RWPE2 (cell line): ENCODE measurements at regions not wholly inside any gene's neighbourhood (a gene's known extent, or its start where the extent isn't known, plus 50 kb on each side); places are given as distances from the start of the nearest gene placed in this dataset.
A peak's percentile ranks its signal among the peaks of the same experiment; 100 is the strongest.

Experiments
- ATAC-seq: fragments of 200-7000 bp; cut with Tn5 transposase; 3 replicates; pipeline ENCODE4 v1.9.1; 2021; ENCODE audit warnings: low read depth
- DNase-seq: peaks from one replicate; pipeline ENCODE4 v3.0.0-alpha.2; 2020; ENCODE audit warnings: low spot score
- H3K27ac ChIP-seq: fragments of 450-650 bp; 2 replicates; pipeline ENCODE4 v1.5.1; 2017; ENCODE audit warnings: mild to moderate bottlenecking; ENCODE audit not compliant: poor library complexity, severe bottlenecking
- H3K27me3 ChIP-seq: fragments of 250-450 bp; sonication (Bioruptor Pico); 2 replicates; pipeline ENCODE4 v1.5.1; 2021; ENCODE audit warnings: mild to moderate bottlenecking, moderate library complexity; ENCODE audit not compliant: insufficient read depth, poor library complexity, severe bottlenecking
- H3K36me3 ChIP-seq: fragments of 250-450 bp; sonication (Bioruptor Pico); 2 replicates; pipeline ENCODE4 v1.5.1; 2020; ENCODE audit warnings: low read depth, mild to moderate bottlenecking, moderate library complexity
- H3K4me1 ChIP-seq: fragments of 250-450 bp; sonication (Bioruptor Pico); 2 replicates; pipeline ENCODE4 v1.5.1; 2021; ENCODE audit warnings: mild to moderate bottlenecking, moderate library complexity; ENCODE audit not compliant: insufficient read depth, poor library complexity, severe bottlenecking
- H3K4me3 ChIP-seq: fragments of 250-450 bp; sonication (Bioruptor Pico); 2 replicates; pipeline ENCODE4 v1.5.1; 2021; ENCODE audit warnings: mild to moderate bottlenecking, moderate library complexity; ENCODE audit not compliant: severe bottlenecking
- H3K9me3 ChIP-seq: fragments of 250-450 bp; sonication (Bioruptor Pico); 2 replicates; pipeline ENCODE4 v1.5.1; 2021; ENCODE audit warnings: mild to moderate bottlenecking, moderate library complexity; ENCODE audit not compliant: severe bottlenecking
- CTCF ChIP-seq: fragments of 450-650 bp; IDR thresholded peaks from one replicate; pipeline ENCODE4 v1.5.1; 2017; ENCODE audit warnings: mild to moderate bottlenecking, moderate library complexity; ENCODE audit not compliant: poor library complexity, severe bottlenecking

GRCh38 chr4:26179316-26179760 lies 141.5 kb upstream of the RBPJ start:
- Histone ChIP-seq H3K4me3 (no peak overlapping the region), H3K36me3 (no peaks in the 10 kb centered on the region), H3K27me3 (no peaks in the 10 kb centered on the region), H3K27ac (no peak overlapping the region), H3K9me3 (no peaks in the 10 kb centered on the region), H3K4me1 (peaks cover 10% of the 10 kb centered on the region)
- no peak for TF ChIP-seq CTCF
- no peak for DNase-seq
- no peak for ATAC-seq

- Histone ChIP-seq H3K27me3 (no peaks in the 10 kb centered on the region), H3K4me1 (peaks cover 6% of the 10 kb centered on the region), H3K36me3 (no peaks in the 10 kb centered on the region), H3K9me3 (no peaks in the 10 kb centered on the region), H3K27ac (no peak overlapping the region), H3K4me3 (no peak overlapping the region)
- TF ChIP-seq CTCF, result no peak
- DNase-seq, result no peak
- peak; percentile 44; the same call in 1 of the 3 replicates for ATAC-seq
These were observed 139.2 kb upstream of the RBPJ start for GRCh38 chr4:26181616-26182015.

GRCh38 chr4:26183017-26183416 lies 137.8 kb upstream of the RBPJ start:
- TF ChIP-seq CTCF, result no peak
- no peak overlapping the region for H3K4me3 ChIP-seq
- no peak overlapping the region for H3K27ac ChIP-seq
- ATAC-seq (peak; percentile 85), DNase-seq (no peak)
- H3K9me3 ChIP-seq, result no peaks in the 10 kb centered on the region
- H3K27me3 ChIP-seq, result no peaks in the 10 kb centered on the region
- no peaks in the 10 kb centered on the region for H3K36me3 ChIP-seq
- H3K4me1 ChIP-seq, result no peaks in the 10 kb centered on the region

DNA sequence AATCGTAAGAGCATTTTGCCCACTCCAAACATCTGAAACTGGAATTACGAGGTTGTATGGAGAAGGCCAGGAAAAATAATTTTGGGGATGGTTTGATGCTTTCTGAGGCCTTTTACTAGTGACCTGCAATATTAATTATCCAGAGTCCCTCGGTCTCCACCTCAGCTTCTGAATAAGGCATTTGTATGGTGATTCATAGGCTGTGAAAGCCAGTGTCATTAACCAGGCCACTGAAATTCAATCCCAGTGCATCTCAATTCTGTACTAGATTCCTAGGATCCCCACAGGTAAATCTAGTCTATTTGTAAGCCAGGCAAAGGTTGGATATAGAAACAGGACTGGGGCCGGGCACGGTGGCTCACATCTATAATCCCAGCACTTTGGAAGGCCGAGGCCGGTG lies 135.4 kb upstream of the RBPJ start:
- no peaks in the 10 kb centered on the region for H3K27me3 ChIP-seq
- H3K4me3 ChIP-seq, result no peak overlapping the region
- no peak overlapping the region for H3K27ac ChIP-seq
- no peak for ATAC-seq
- no peaks in the 10 kb centered on the region for H3K9me3 ChIP-seq
- TF ChIP-seq CTCF, result no peak
- H3K4me1 ChIP-seq, result no peaks in the 10 kb centered on the region
- DNase-seq, result no peak
- H3K36me3 ChIP-seq, result no peaks in the 10 kb centered on the region

DNA sequence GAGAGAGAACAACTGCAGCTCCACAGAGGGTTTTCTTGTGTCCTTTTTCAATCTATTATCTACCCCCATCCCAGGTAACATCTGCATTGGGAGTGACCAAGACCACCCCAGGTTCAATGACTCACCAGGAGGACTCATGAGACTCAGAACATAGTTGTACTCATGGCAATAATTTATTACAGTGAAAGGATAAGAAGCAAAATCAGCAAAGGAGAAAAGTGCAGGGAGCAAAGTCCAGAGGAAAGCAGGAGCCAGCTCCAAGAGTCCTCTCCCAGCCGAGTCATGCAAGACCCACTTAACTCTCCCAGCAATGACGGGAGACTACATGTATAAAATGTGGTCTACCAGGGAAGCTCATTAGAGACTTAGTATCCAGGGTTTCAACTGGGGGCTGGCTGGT lies 129.5 kb upstream of the RBPJ start:
- DNase-seq (no peak), ATAC-seq (no peak)
- Histone ChIP-seq H3K27ac (no peak overlapping the region), H3K27me3 (no peaks in the 10 kb centered on the region), H3K4me3 (no peak overlapping the region), H3K36me3 (no peaks in the 10 kb centered on the region), H3K9me3 (no peaks in the 10 kb centered on the region), H3K4me1 (no peaks in the 10 kb centered on the region)
- TF ChIP-seq CTCF, result no peak
